IMR-90 (cell line): ENCODE measurements at regions not wholly inside any gene's neighbourhood (a gene's known extent, or its start where the extent isn't known, plus 50 kb on each side); places are given as distances from the start of the nearest gene placed in this dataset.

Source experiments
- ATAC-seq: fragments of 200-7000 bp; cut with Tn5 transposase; 2 replicates; pipeline ENCODE4 v1.9.1; 2020; ENCODE audit warnings: low read depth, mild to moderate bottlenecking, moderate library complexity
- BruUV-seq: library from RNA; stranded (reverse); fragments of 400-500 nt; replicated peaks from 2 replicates; lab custom pipeline; 2021; lab: Mats Ljungman, UMichigan
- CTCF ChIA-PET: fragments of 300-600 bp; formaldehyde crosslinking; extraction: SDS; loops from one replicate; lab custom pipeline; 2021; ENCODE audit warnings: antibody characterized with exemption; lab: Yijun Ruan, JAX
- POLR2A ChIA-PET: fragments of 300-600 bp; sonication (Branson Sonifier 250); formaldehyde crosslinking; loops from one replicate; lab custom pipeline; 2022; ENCODE audit warnings: antibody characterized with exemption; ENCODE audit not compliant: unreplicated experiment; lab: Charles Lee
- DNase-seq: peaks from one replicate; pipeline ENCODE4 v3.0.0; 2013
- H2AFZ ChIP-seq: replicated peaks from 2 replicates; pipeline ENCODE3; 2013; ENCODE audit warnings: low read length, mild to moderate bottlenecking; ENCODE audit not compliant: poor library complexity
- H2AK5ac ChIP-seq: 2 replicates; pipeline ENCODE4 v1.6.1; 2013; ENCODE audit warnings: low read depth, low read length, inconsistent platforms
- H2AK9ac ChIP-seq: replicated peaks from 2 replicates; pipeline ENCODE3; 2013; ENCODE audit warnings: mild to moderate bottlenecking, low read depth, low read length, moderate library complexity; ENCODE audit not compliant: poor library complexity
- H2BK120ac ChIP-seq: 2 replicates; pipeline ENCODE4 v1.6.1; 2013; ENCODE audit warnings: low read depth, low read length, inconsistent platforms
- H2BK15ac ChIP-seq: 3 replicates; pipeline ENCODE4 v1.6.1; 2013; ENCODE audit warnings: low read depth, low read length, inconsistent platforms
- H2BK20ac ChIP-seq: 2 replicates; pipeline ENCODE4 v1.6.1; 2013; ENCODE audit warnings: low read depth, mild to moderate bottlenecking, inconsistent platforms, low read length, moderate library complexity
- H2BK5ac ChIP-seq: 2 replicates; pipeline ENCODE4 v1.6.1; 2013; ENCODE audit warnings: mild to moderate bottlenecking, low read depth, low read length, inconsistent platforms; ENCODE audit not compliant: poor library complexity, severe bottlenecking
- H3K14ac ChIP-seq: replicated peaks from 2 replicates; pipeline ENCODE4 v1.6.1; 2013; ENCODE audit warnings: low read depth, low read length, inconsistent platforms
- H3K18ac ChIP-seq: 2 replicates; pipeline ENCODE4 v1.6.1; 2013; ENCODE audit warnings: low read depth, low read length, control low read depth
- H3K23ac ChIP-seq: 2 replicates; pipeline ENCODE4 v1.6.1; 2013; ENCODE audit warnings: low read depth, low read length, inconsistent platforms
- H3K27ac ChIP-seq: 2 replicates; pipeline ENCODE4 v1.5.1; 2013; ENCODE audit warnings: mild to moderate bottlenecking, control low read depth, low read length; ENCODE audit not compliant: insufficient read depth
- H3K27me3 ChIP-seq: 2 replicates; pipeline ENCODE4 v1.6.1; 2013; ENCODE audit warnings: low read length; ENCODE audit not compliant: control insufficient read depth, insufficient read depth
- H3K36me3 ChIP-seq: 2 replicates; pipeline ENCODE4 v1.6.1; 2013; ENCODE audit warnings: low read length, mixed read lengths; ENCODE audit not compliant: control insufficient read depth, insufficient read depth
- H3K4ac ChIP-seq: 2 replicates; pipeline ENCODE4 v1.6.1; 2013; ENCODE audit warnings: low read depth, low read length, inconsistent platforms
- H3K4me1 ChIP-seq: 2 replicates; pipeline ENCODE4 v1.6.1; 2013; ENCODE audit warnings: low read length, mixed read lengths; ENCODE audit not compliant: control insufficient read depth, insufficient read depth
- H3K4me2 ChIP-seq: 2 replicates; pipeline ENCODE4 v1.6.1; 2013; ENCODE audit warnings: low read depth, mild to moderate bottlenecking, control low read depth, low read length, moderate library complexity
- H3K4me3 ChIP-seq: 2 replicates; pipeline ENCODE4 v1.5.1; 2013; ENCODE audit warnings: low read depth, mild to moderate bottlenecking, control low read depth, low read length, moderate library complexity; ENCODE audit not compliant: insufficient read depth
- H3K56ac ChIP-seq: 2 replicates; pipeline ENCODE4 v1.6.1; 2013; ENCODE audit warnings: low read length, inconsistent platforms; ENCODE audit not compliant: insufficient read depth; ENCODE audit errors: extremely low read depth
- H3K79me1 ChIP-seq, 2 experiments: 2 replicates each; pipeline ENCODE4 v1.6.1; 2013; ENCODE audit warnings: low read length in 2 of 2, inconsistent platforms in 1 of 2, low read depth in 1 of 2
- H3K9ac ChIP-seq: 2 replicates; pipeline ENCODE4 v1.6.1; 2013; ENCODE audit warnings: low read depth, low read length, control low read depth
- H3K9me1 ChIP-seq: 2 replicates; pipeline ENCODE4 v1.6.1; 2013; ENCODE audit warnings: low read length, inconsistent platforms; ENCODE audit not compliant: insufficient read depth
- H3K9me3 ChIP-seq: 2 replicates; pipeline ENCODE4 v1.6.1; 2013; ENCODE audit warnings: low read length; ENCODE audit not compliant: control insufficient read depth, insufficient read depth
- H4K20me1 ChIP-seq: 2 replicates; pipeline ENCODE4 v1.6.1; 2013; ENCODE audit warnings: low read length, inconsistent platforms; ENCODE audit not compliant: insufficient read depth
- H4K5ac ChIP-seq: 2 replicates; pipeline ENCODE4 v1.6.1; 2013; ENCODE audit warnings: mild to moderate bottlenecking, low read depth, low read length, control low read depth
- H4K8ac ChIP-seq, 2 experiments: 2 replicates each; pipeline ENCODE4 v1.6.1; 2013; ENCODE audit warnings: low read depth in 2 of 2, low read length in 2 of 2, control low read depth in 1 of 2, inconsistent platforms in 1 of 2
- H4K91ac ChIP-seq: 2 replicates; pipeline ENCODE4 v1.6.1; 2013; ENCODE audit warnings: low read depth, low read length, inconsistent platforms; ENCODE audit not compliant: insufficient read depth
- CEBPB ChIP-seq: IDR thresholded peaks from 2 replicates; pipeline ENCODE4 v1.6.1; 2012; ENCODE audit warnings: low read depth, low read length, improper control_type of control experiment
- CHD1 ChIP-seq: IDR thresholded peaks from 2 replicates; pipeline ENCODE4 v1.6.1; 2012; ENCODE audit warnings: low read depth, low read length, improper control_type of control experiment
- ELK1 ChIP-seq: fragments of 150-350 bp; IDR thresholded peaks from 2 replicates; pipeline ENCODE4 v1.6.1; 2016; ENCODE audit warnings: low read depth, mild to moderate bottlenecking, low read length, moderate library complexity, borderline replicate concordance
- FOS ChIP-seq: fragments of 150-350 bp; IDR thresholded peaks from 2 replicates; pipeline ENCODE4 v1.6.1; 2016; ENCODE audit warnings: low read depth, low read length
- MAFK ChIP-seq: IDR thresholded peaks from 2 replicates; pipeline ENCODE4 v1.6.1; 2012; ENCODE audit warnings: low read depth, low read length, improper control_type of control experiment
- MAZ ChIP-seq: IDR thresholded peaks from 2 replicates; pipeline ENCODE4 v1.6.1; 2012; ENCODE audit warnings: low read depth, mild to moderate bottlenecking, low read length, improper control_type of control experiment, moderate library complexity, borderline replicate concordance
- MXI1 ChIP-seq: IDR thresholded peaks from 2 replicates; pipeline ENCODE4 v1.6.1; 2012; ENCODE audit warnings: low read depth, mild to moderate bottlenecking, low read length, moderate library complexity, borderline replicate concordance
- POLR2A ChIP-seq: IDR thresholded peaks from 2 replicates; pipeline ENCODE4 v1.6.1; 2012; ENCODE audit warnings: mild to moderate bottlenecking, low read depth, low read length
- RCOR1 ChIP-seq: IDR thresholded peaks from 2 replicates; pipeline ENCODE4 v1.6.1; 2012; ENCODE audit warnings: mild to moderate bottlenecking, low read length, improper control_type of control experiment; ENCODE audit not compliant: insufficient replicate concordance
- RFX5 ChIP-seq: IDR thresholded peaks from 2 replicates; pipeline ENCODE4 v1.8.0; 2012; ENCODE audit warnings: low read depth, mild to moderate bottlenecking, low read length, moderate library complexity
- WGBS, 2 experiments: methylation state at CpG; one replicate each; pipeline versions ENCODE4 v1.1.5 to v1.1.7; 2013; ENCODE audit warnings: missing lambda C conversion rate in 2 of 2; ENCODE audit not compliant: insufficient read length in 1 of 2; ENCODE audit errors: extremely low coverage in 2 of 2; 5-methylcytosine and 5-hydroxymethylcytosine counted together
- dilution Hi-C: fragments of 300-500 bp; cut with HindIII; formaldehyde crosslinking; loops from one replicate; pipeline ENCODE4 v1.14.3; 2018; ENCODE audit warnings: low sequenced_read_pairs; ENCODE audit not compliant: unreplicated experiment
- in situ Hi-C: fragments of 300-500 bp; cut with MboI; formaldehyde crosslinking; loops from 3 replicates; pipeline ENCODE4 v1.14.3; 2019; ENCODE audit warnings: low sequenced_read_pairs, inconsistent platforms, mixed read lengths
- intact Hi-C: fragments of 100-400 bp; cut with micrococcal nuclease; formaldehyde crosslinking; loops from 2 replicates; pipeline ENCODE4 v1.10.0; 2022
- TF ChIP-seq, protein P1 (sequence below): conservative IDR thresholded peaks from 2 replicates; pipeline ENCODE4 v1.5.1; 2012; ENCODE audit warnings: mild to moderate bottlenecking, low read depth, low read length, improper control_type of control experiment

DNA sequence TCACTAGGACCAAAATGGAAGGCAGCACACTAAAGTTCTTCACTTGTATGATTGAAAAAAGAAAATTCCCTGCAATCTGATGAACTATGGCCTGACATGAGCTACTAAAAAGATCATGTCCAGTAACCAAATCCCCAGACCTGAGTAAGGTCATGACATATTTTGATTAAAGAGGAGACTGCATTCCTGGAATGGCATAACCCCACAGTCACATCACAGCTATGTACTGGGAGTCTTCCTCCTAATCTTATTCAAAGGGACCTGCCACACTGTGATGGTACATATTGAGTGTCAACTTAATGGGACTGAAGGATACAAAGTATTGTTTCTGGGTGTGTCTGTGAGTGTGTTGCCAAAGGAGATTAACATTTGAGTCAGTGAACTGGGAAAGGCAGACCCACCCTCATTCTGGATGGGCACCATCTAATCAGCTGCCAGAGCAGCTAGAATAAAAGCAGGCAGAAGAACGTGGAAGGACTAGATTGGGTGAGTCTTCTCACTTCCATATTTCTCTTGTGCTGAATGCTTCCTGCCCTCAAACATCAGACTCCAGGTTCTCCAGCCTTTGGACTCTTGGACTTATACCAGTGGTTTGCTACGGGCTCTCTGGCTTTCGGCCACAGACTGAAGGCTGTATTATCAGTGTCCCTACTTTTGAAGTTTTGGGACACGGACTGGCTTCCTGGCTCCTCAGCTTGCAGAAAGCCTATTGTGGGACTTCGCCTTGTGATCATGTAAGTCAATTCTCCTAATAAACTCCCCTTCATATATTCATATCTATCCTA lies 345.0 kb downstream of the TMEM38B start:
- H3K4me2 ChIP-seq: no peak overlapping the region
- no peak overlapping the region for H4K5ac ChIP-seq
- H2AFZ ChIP-seq: no peak overlapping the region
- no peak overlapping the region for H4K8ac ChIP-seq
- H3K18ac ChIP-seq: no peak overlapping the region
- H3K4me1 ChIP-seq: no peaks in the 10 kb centered on the region
- H3K79me1 ChIP-seq: no peaks in the 10 kb centered on the region
- H2AK9ac ChIP-seq: no peak overlapping the region
- H3K4ac ChIP-seq: no peak overlapping the region
- H2BK5ac ChIP-seq: no peak overlapping the region
- H2BK15ac ChIP-seq: no peak overlapping the region
- no peak for TF ChIP-seq FOS
- no peak for TF ChIP-seq POLR2A
- no peak for TF ChIP-seq MAFK
- TF ChIP-seq RFX5: no peak
- no peak for TF ChIP-seq MAZ
- TF ChIP-seq, protein P1, sequence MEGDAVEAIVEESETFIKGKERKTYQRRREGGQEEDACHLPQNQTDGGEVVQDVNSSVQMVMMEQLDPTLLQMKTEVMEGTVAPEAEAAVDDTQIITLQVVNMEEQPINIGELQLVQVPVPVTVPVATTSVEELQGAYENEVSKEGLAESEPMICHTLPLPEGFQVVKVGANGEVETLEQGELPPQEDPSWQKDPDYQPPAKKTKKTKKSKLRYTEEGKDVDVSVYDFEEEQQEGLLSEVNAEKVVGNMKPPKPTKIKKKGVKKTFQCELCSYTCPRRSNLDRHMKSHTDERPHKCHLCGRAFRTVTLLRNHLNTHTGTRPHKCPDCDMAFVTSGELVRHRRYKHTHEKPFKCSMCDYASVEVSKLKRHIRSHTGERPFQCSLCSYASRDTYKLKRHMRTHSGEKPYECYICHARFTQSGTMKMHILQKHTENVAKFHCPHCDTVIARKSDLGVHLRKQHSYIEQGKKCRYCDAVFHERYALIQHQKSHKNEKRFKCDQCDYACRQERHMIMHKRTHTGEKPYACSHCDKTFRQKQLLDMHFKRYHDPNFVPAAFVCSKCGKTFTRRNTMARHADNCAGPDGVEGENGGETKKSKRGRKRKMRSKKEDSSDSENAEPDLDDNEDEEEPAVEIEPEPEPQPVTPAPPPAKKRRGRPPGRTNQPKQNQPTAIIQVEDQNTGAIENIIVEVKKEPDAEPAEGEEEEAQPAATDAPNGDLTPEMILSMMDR: no peak
- TF ChIP-seq MXI1: no peak
- TF ChIP-seq RCOR1: no peak
- no peak for TF ChIP-seq ELK1
- TF ChIP-seq CEBPB: no peak
- no peak for TF ChIP-seq CHD1
- WGBS, 2 experiments: 45% methylated on average over 2 of the region's 5 CpGs; no CpG with 5 or more reads in 1 of the 2 experiments
- ChIA-PET CTCF (no interaction called here), POLR2A (no interaction called here)
- no peak overlapping the region for H3K23ac ChIP-seq
- BruUV-seq: no TSS peak
- ATAC-seq: no peak
- H3K4me3 ChIP-seq: no peak overlapping the region
- H2AK5ac ChIP-seq: no peak overlapping the region
- H4K20me1 ChIP-seq: no peaks in the 10 kb centered on the region
- no peak overlapping the region for H2BK20ac ChIP-seq
- intact Hi-C loops (no loop called here), in situ Hi-C loops (no loop called here), dilution Hi-C loops (no loop called here)
- H3K9me1 ChIP-seq: no peaks in the 10 kb centered on the region
- peaks cover 5% of the 10 kb centered on the region for H3K9me3 ChIP-seq
- H3K27me3 ChIP-seq: no peaks in the 10 kb centered on the region
- no peak overlapping the region for H4K91ac ChIP-seq
- no peak for DNase-seq
- H3K36me3 ChIP-seq: no peaks in the 10 kb centered on the region
- H3K27ac ChIP-seq: no peak overlapping the region
- no peak overlapping the region for H3K14ac ChIP-seq
- H3K56ac ChIP-seq: no peak overlapping the region
- no peak overlapping the region for H3K9ac ChIP-seq
- H2BK120ac ChIP-seq: no peak overlapping the region
